ENCODE measurements at regions not wholly inside any gene's neighbourhood (a gene's known extent, or its start where the extent isn't known, plus 50 kb on each side); places are given as distances from the start of the nearest gene placed in this dataset.

GRCh38 chr14:29494312-29494711, 433.3 kb downstream of the PRKD1 start:
- Histone ChIP-seq H3K9me3 (ENCODE audit: control insufficient read depth, low read depth, low read length) (no peaks in the 10 kb centered on the region), H3K4ac (ENCODE audit: low read depth, low read length) (no peak overlapping the region), H2AK5ac (ENCODE audit: insufficient read length, low read length) (no peak overlapping the region), H4K91ac (ENCODE audit: insufficient read length, low read depth, low read length) (no peak overlapping the region), H2BK15ac (ENCODE audit: low read depth, low read length) (no peak overlapping the region), H3K23me2 (ENCODE audit: insufficient read length, low read depth, low read length, poor library complexity, severe bottlenecking) (no peaks in the 10 kb centered on the region), H4K8ac (replicated peaks; ENCODE audit: insufficient read length, low read depth, low read length) (no peak overlapping the region), H3K56ac (ENCODE audit: insufficient read length, low read depth, low read length) (no peak overlapping the region), H2BK20ac (ENCODE audit: low read depth, low read length, poor library complexity, severe bottlenecking) (no peak overlapping the region), H3K79me2 (ENCODE audit: insufficient read depth, low read length) (no peaks in the 10 kb centered on the region), H3K18ac (ENCODE audit: insufficient read length, low read depth, low read length) (no peak overlapping the region), H3K23ac (ENCODE audit: insufficient read length, low read depth, low read length) (no peak overlapping the region), H2AFZ (ENCODE audit: low read length) (no peak overlapping the region), H3K14ac (ENCODE audit: insufficient read depth, low read length) (no peak overlapping the region), H3K27me3 (ENCODE audit: insufficient read depth, low read length) (no peaks in the 10 kb centered on the region), H3T11ph (ENCODE audit: low read length) (no peak overlapping the region), H2BK12ac (ENCODE audit: insufficient read length, low read depth, low read length) (no peak overlapping the region), H3K4me1 (ENCODE audit: insufficient read depth, low read length) (no peaks in the 10 kb centered on the region), H3K27ac (ENCODE audit: insufficient read length, low read depth, low read length) (no peak overlapping the region), H3K4me2 (ENCODE audit: insufficient read depth, insufficient read length, low read length) (no peak overlapping the region), H4K5ac (ENCODE audit: insufficient read length, low read depth, low read length) (no peak overlapping the region), H3K9ac (ENCODE audit: extremely low read depth, insufficient read length, low read length) (no peak overlapping the region), H4K20me1 (ENCODE audit: control insufficient read depth, insufficient read depth, insufficient read length) (no peaks in the 10 kb centered on the region), H2BK120ac (ENCODE audit: low read depth, low read length, poor library complexity, severe bottlenecking) (no peak overlapping the region), H2BK5ac (ENCODE audit: insufficient read length, low read length) (no peak overlapping the region), H3K79me1 (ENCODE audit: insufficient read depth, low read depth, low read length, poor library complexity, severe bottlenecking) (no peaks in the 10 kb centered on the region)
- no peak overlapping the region for H3K27ac Mint-ChIP-seq
- no peaks in the 10 kb centered on the region; a peak in 1 of 7 replicates for H3K36me3 Mint-ChIP-seq (ENCODE audit: insufficient read depth in 1 of 3, low read depth in 3 of 3)
- DNase-seq, result no peak
- H3K9me3 Mint-ChIP-seq, result peaks cover 4 to 6% of the 10 kb centered on the region in 2 experiments; a peak in 3 of 5 replicates
- WGBS (ENCODE audit: extremely low coverage, insufficient read length, low lambda C conversion rate), result no CpG with 5 or more reads among the region's 1 CpG
- no peak overlapping the region for H3K4me3 Mint-ChIP-seq
- no peaks in the 10 kb centered on the region for H3K4me1 Mint-ChIP-seq
- TF ChIP-seq CTCF (conservative IDR thresholded peaks at IDR 0.05), result no peak
- no peaks in the 10 kb centered on the region for H3K27me3 Mint-ChIP-seq (ENCODE audit: low read depth)

Data from H9 (cell line).